ENCODE measurements at regions not wholly inside any gene's neighbourhood (a gene's known extent, or its start where the extent isn't known, plus 50 kb on each side); places are given as distances from the start of the nearest gene placed in this dataset.

DNA sequence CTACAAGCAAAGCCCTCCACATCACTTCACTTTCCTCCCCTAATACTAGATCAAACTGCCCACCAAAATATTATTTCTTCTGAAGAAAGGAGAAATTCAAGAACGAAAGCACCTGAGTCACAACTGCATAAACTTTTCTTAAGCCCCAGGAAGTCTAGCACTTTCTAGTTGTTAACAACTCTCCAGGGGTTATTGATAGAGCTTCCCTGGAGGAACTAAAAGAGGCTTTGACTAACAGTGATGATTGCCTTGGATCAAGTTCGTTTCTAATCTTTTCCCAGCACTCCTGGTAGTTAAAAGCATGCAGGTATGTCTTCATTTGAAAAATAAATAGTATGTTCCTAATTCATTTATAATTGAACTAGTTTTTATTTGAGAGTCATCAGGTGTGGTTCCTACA is 917.0 kb downstream of the TUSC7 start (continued):
- TF ChIP-seq, protein P1, sequence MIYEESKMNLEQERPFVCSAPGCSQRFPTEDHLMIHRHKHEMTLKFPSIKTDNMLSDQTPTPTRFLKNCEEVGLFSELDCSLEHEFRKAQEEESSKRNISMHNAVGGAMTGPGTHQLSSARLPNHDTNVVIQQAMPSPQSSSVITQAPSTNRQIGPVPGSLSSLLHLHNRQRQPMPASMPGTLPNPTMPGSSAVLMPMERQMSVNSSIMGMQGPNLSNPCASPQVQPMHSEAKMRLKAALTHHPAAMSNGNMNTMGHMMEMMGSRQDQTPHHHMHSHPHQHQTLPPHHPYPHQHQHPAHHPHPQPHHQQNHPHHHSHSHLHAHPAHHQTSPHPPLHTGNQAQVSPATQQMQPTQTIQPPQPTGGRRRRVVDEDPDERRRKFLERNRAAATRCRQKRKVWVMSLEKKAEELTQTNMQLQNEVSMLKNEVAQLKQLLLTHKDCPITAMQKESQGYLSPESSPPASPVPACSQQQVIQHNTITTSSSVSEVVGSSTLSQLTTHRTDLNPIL (CRISPR knock-in tag; IDR thresholded peaks at IDR 0.05; ENCODE audit: low read depth) = no peak
- TF ChIP-seq ZNF565 (CRISPR knock-in tag; conservative IDR thresholded peaks at IDR 0.05; ENCODE audit: low read depth) (no peak), POU6F1 (CRISPR knock-in tag; IDR thresholded peaks at IDR 0.05; ENCODE audit: borderline replicate concordance, low read depth) (no peak), SNAI2 (CRISPR knock-in tag; IDR thresholded peaks at IDR 0.05) (no peak)

GRCh38 chr3:117628823-117629291 is 919.3 kb downstream of the TUSC7 start:
- peak; percentile 86 for ATAC-seq
- TF ChIP-seq ISL1 (CRISPR knock-in tag; IDR thresholded peaks at IDR 0.05) (no peak), TCF4 (CRISPR knock-in tag; IDR thresholded peaks at IDR 0.05; ENCODE audit: borderline replicate concordance) (peak; percentile 31), ESRRG (CRISPR knock-in tag; IDR thresholded peaks at IDR 0.05) (no peak), PPARA (CRISPR knock-in tag; IDR thresholded peaks at IDR 0.05; ENCODE audit: borderline replicate concordance) (no peak), GLIS3 (CRISPR knock-in tag; IDR thresholded peaks at IDR 0.05) (no peak)
- TF ChIP-seq, protein P2, sequence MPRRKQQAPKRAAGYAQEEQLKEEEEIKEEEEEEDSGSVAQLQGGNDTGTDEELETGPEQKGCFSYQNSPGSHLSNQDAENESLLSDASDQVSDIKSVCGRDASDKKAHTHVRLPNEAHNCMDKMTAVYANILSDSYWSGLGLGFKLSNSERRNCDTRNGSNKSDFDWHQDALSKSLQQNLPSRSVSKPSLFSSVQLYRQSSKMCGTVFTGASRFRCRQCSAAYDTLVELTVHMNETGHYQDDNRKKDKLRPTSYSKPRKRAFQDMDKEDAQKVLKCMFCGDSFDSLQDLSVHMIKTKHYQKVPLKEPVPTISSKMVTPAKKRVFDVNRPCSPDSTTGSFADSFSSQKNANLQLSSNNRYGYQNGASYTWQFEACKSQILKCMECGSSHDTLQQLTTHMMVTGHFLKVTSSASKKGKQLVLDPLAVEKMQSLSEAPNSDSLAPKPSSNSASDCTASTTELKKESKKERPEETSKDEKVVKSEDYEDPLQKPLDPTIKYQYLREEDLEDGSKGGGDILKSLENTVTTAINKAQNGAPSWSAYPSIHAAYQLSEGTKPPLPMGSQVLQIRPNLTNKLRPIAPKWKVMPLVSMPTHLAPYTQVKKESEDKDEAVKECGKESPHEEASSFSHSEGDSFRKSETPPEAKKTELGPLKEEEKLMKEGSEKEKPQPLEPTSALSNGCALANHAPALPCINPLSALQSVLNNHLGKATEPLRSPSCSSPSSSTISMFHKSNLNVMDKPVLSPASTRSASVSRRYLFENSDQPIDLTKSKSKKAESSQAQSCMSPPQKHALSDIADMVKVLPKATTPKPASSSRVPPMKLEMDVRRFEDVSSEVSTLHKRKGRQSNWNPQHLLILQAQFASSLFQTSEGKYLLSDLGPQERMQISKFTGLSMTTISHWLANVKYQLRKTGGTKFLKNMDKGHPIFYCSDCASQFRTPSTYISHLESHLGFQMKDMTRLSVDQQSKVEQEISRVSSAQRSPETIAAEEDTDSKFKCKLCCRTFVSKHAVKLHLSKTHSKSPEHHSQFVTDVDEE (CRISPR knock-in tag; IDR thresholded peaks at IDR 0.05) = peak; percentile 37; the same call in 1 of the 2 replicates

GRCh38 chr3:117629505-117629904 is 919.9 kb downstream of the TUSC7 start:
- ATAC-seq = peak; percentile 15; the same call in 1 of the 3 replicates
- TF ChIP-seq, protein P2 (CRISPR knock-in tag; IDR thresholded peaks at IDR 0.05) = peak; percentile 10; the same call in 1 of the 2 replicates
- TF ChIP-seq ARNTL (CRISPR knock-in tag; IDR thresholded peaks at IDR 0.05; ENCODE audit: borderline replicate concordance, low read depth) = no peak
- TF ChIP-seq ZC3H10 (CRISPR knock-in tag; IDR thresholded peaks at IDR 0.05) = no peak
- TF ChIP-seq ZNF70 (CRISPR knock-in tag; IDR thresholded peaks at IDR 0.05) = peak; percentile 6; the same call in 1 of the 2 replicates
- peak; percentile 41; the same call in 1 of the 2 replicates for TF ChIP-seq TCF4 (CRISPR knock-in tag; IDR thresholded peaks at IDR 0.05; ENCODE audit: borderline replicate concordance)
- TF ChIP-seq ISL1 (CRISPR knock-in tag; IDR thresholded peaks at IDR 0.05) = peak; percentile 61

DNA sequence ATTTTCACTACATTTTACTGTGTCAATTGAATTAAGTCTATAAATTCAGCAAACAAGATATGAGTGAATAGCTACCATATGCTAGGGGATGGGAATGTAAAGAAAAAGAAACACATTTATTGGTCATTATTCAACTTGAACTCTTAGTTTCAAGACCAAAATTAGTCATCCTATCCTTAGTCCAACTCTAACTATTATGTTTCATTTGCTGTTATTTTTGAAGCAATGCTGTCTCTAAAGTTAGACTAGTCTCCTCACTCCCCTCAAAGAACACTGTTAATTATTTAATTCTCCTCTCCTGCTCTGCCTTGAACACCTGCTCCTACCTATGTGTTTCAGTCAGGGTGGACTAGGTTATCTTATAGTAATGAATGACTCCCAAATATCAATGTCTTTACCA is 920.9 kb downstream of the TUSC7 start:
- no peak for ATAC-seq
- TF ChIP-seq CSDC2 (CRISPR knock-in tag; IDR thresholded peaks at IDR 0.05) (no peak), ZFP3 (CRISPR knock-in tag; IDR thresholded peaks at IDR 0.05) (no peak), TCF4 (CRISPR knock-in tag; IDR thresholded peaks at IDR 0.05; ENCODE audit: borderline replicate concordance) (no peak), PPARA (CRISPR knock-in tag; IDR thresholded peaks at IDR 0.05; ENCODE audit: borderline replicate concordance) (no peak), ESRRG (CRISPR knock-in tag; IDR thresholded peaks at IDR 0.05) (no peak), BACH2 (CRISPR knock-in tag; IDR thresholded peaks at IDR 0.05; ENCODE audit: borderline replicate concordance) (no peak), RARB (CRISPR knock-in tag; IDR thresholded peaks at IDR 0.05) (no peak), ARNTL (CRISPR knock-in tag; IDR thresholded peaks at IDR 0.05; ENCODE audit: borderline replicate concordance, low read depth) (no peak), POU6F1 (CRISPR knock-in tag; IDR thresholded peaks at IDR 0.05; ENCODE audit: borderline replicate concordance, low read depth) (no peak), TOX (CRISPR knock-in tag; IDR thresholded peaks at IDR 0.05; ENCODE audit: borderline replicate concordance) (no peak), ZNF565 (CRISPR knock-in tag; conservative IDR thresholded peaks at IDR 0.05; ENCODE audit: low read depth) (no peak)
- TF ChIP-seq, protein P1 (CRISPR knock-in tag; IDR thresholded peaks at IDR 0.05; ENCODE audit: low read depth) = no peak
- TF ChIP-seq, protein P3, sequence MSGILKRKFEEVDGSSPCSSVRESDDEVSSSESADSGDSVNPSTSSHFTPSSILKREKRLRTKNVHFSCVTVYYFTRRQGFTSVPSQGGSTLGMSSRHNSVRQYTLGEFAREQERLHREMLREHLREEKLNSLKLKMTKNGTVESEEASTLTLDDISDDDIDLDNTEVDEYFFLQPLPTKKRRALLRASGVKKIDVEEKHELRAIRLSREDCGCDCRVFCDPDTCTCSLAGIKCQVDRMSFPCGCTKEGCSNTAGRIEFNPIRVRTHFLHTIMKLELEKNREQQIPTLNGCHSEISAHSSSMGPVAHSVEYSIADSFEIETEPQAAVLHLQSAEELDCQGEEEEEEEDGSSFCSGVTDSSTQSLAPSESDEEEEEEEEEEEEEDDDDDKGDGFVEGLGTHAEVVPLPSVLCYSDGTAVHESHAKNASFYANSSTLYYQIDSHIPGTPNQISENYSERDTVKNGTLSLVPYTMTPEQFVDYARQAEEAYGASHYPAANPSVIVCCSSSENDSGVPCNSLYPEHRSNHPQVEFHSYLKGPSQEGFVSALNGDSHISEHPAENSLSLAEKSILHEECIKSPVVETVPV (CRISPR knock-in tag; IDR thresholded peaks at IDR 0.05) = no peak

All from SK-N-SH treated with all-trans-retinoic acid at 6 μM for 48 hours (cell line).